ENCODE measurements at regions not wholly inside any gene's neighbourhood (a gene's known extent, or its start where the extent isn't known, plus 50 kb on each side); places are given as distances from the start of the nearest gene placed in this dataset.

- DNase-seq: no peak
- intact Hi-C loops (cut with DNase I; ENCODE audit: low total_unique reads): no loop called here
- H3K36me3 ChIP-seq: no peaks in the 10 kb centered on the region
- no peak overlapping the region for H3K4me3 ChIP-seq
- no peak for TF ChIP-seq POLR2A (IDR thresholded peaks at IDR 0.05)
- TF ChIP-seq, protein P1, sequence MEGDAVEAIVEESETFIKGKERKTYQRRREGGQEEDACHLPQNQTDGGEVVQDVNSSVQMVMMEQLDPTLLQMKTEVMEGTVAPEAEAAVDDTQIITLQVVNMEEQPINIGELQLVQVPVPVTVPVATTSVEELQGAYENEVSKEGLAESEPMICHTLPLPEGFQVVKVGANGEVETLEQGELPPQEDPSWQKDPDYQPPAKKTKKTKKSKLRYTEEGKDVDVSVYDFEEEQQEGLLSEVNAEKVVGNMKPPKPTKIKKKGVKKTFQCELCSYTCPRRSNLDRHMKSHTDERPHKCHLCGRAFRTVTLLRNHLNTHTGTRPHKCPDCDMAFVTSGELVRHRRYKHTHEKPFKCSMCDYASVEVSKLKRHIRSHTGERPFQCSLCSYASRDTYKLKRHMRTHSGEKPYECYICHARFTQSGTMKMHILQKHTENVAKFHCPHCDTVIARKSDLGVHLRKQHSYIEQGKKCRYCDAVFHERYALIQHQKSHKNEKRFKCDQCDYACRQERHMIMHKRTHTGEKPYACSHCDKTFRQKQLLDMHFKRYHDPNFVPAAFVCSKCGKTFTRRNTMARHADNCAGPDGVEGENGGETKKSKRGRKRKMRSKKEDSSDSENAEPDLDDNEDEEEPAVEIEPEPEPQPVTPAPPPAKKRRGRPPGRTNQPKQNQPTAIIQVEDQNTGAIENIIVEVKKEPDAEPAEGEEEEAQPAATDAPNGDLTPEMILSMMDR (IDR thresholded peaks at IDR 0.05 in 8 of 11, conservative IDR thresholded peaks at IDR 0.05 in 3 of 11): no peak
- no peak for TF ChIP-seq POLR2AphosphoS5 (IDR thresholded peaks at IDR 0.05)
- no peaks in the 10 kb centered on the region for H3K4me1 ChIP-seq
- peaks cover 0 to 3% (median 0%) of the 10 kb centered on the region in 8 donors for H3K9me3 ChIP-seq
- no peaks in the 10 kb centered on the region for H3K27me3 ChIP-seq (replicated peaks in 1 of 7)
- no peak overlapping the region for H3K27ac ChIP-seq
Observed at GRCh38 chr5:167268337-167268736, 1023.1 kb upstream of the WWC1 start.

- no peaks in the 10 kb centered on the region for H3K4me1 ChIP-seq
- WGBS, 5 donors: 74 to 86% (median 79%) methylated on average over 3 of the region's 3 CpGs
- no peak overlapping the region for H3K27ac ChIP-seq
- H3K9me3 ChIP-seq: peaks cover 0 to 3% (median 0%) of the 10 kb centered on the region in 8 donors
- TF ChIP-seq, protein P1 (IDR thresholded peaks at IDR 0.05 in 8 of 11, conservative IDR thresholded peaks at IDR 0.05 in 3 of 11): no peak
- no peak for TF ChIP-seq POLR2A (IDR thresholded peaks at IDR 0.05)
- TF ChIP-seq POLR2AphosphoS5 (IDR thresholded peaks at IDR 0.05): no peak
- H3K4me3 ChIP-seq: no peak overlapping the region
- H3K27me3 ChIP-seq (replicated peaks in 1 of 7): no peaks in the 10 kb centered on the region
- H3K36me3 ChIP-seq: no peaks in the 10 kb centered on the region
- intact Hi-C loops (cut with DNase I; ENCODE audit: low total_unique reads): no loop called here
- DNase-seq: no peak
Observed at GRCh38 chr5:167269146-167269545, 1022.3 kb upstream of the WWC1 start.

DNA sequence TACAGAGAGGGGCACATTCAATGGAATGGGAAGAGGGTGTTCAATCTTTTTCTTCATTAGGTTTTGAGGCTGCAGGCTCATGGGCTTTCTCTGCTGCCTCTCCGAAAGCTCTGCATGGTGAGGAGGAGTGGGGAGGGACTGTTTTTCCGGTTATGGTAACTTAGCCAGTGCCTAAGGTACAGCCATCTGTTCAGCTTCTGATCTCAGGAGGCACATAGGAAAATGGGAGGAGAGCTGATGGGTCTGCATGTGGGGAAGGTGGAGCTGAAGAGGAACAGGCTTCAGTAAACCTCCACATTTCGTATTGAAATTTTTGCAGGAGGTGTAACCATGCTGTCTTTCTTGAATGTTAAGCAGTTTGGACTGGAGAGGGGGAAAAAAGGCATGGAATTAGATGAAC lies 1020.4 kb upstream of the WWC1 start:
- Histone ChIP-seq H3K27me3 (replicated peaks in 1 of 7) (no peaks in the 10 kb centered on the region), H3K4me1 (no peaks in the 10 kb centered on the region), H3K4me3 (no peak overlapping the region), H3K27ac (no peak overlapping the region), H3K36me3 (no peaks in the 10 kb centered on the region), H3K9me3 (peaks cover 0 to 3% (median 0%) of the 10 kb centered on the region in 8 donors)
- WGBS, 5 donors: 69 to 89% (median 79%) methylated on average over 3 of the region's 3 CpGs
- intact Hi-C loops (cut with DNase I; ENCODE audit: low total_unique reads): no loop called here
- DNase-seq: no peak
- TF ChIP-seq POLR2A (IDR thresholded peaks at IDR 0.05) (no peak), POLR2AphosphoS5 (IDR thresholded peaks at IDR 0.05) (no peak)
- TF ChIP-seq, protein P1 (IDR thresholded peaks at IDR 0.05 in 8 of 11, conservative IDR thresholded peaks at IDR 0.05 in 3 of 11): no peak

DNA sequence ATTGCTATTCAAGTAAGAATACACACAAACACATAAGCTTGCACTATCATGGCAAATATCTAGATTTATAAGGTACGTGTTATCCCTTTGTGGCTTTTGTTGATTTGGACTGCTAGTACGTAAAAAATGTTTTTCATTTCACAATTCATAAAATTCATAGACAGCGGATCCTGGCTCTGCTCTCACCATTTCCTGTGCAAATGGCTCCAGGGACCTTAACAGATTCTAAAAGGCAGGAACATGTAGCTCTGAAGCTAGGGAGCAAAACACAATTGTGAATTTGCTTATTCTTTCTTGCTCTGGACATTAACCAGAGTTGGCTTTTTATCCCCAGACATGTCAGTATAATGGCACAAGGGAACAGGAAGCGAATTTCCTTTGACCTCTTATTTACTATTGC lies 1019.9 kb upstream of the WWC1 start:
- intact Hi-C loops (cut with DNase I; ENCODE audit: low total_unique reads): no loop called here
- 85 to 92% (median 87%) methylated on average over 4 of the region's 4 CpGs for WGBS, 5 donors
- Histone ChIP-seq H3K4me3 (no peak overlapping the region), H3K27ac (no peak overlapping the region), H3K36me3 (no peaks in the 10 kb centered on the region), H3K9me3 (peaks cover 0 to 3% (median 0%) of the 10 kb centered on the region in 8 donors), H3K27me3 (replicated peaks in 1 of 7) (no peaks in the 10 kb centered on the region), H3K4me1 (no peaks in the 10 kb centered on the region)
- DNase-seq: no peak
- TF ChIP-seq, protein P1 (IDR thresholded peaks at IDR 0.05 in 8 of 11, conservative IDR thresholded peaks at IDR 0.05 in 3 of 11): no peak
- TF ChIP-seq POLR2AphosphoS5 (IDR thresholded peaks at IDR 0.05) (no peak), POLR2A (IDR thresholded peaks at IDR 0.05) (no peak)
